GM19395 (cell line): ENCODE measurements at regions not wholly inside any gene's neighbourhood (a gene's known extent, or its start where the extent isn't known, plus 50 kb on each side); places are given as distances from the start of the nearest gene placed in this dataset.

Source experiments
- ATAC-seq: cut with Tn5 transposase; IDR thresholded peaks from one replicate; pipeline ENCODE4 v1.9.1; 2021; ENCODE audit warnings: mild to moderate bottlenecking, moderate library complexity; ENCODE audit not compliant: unreplicated experiment

DNA sequence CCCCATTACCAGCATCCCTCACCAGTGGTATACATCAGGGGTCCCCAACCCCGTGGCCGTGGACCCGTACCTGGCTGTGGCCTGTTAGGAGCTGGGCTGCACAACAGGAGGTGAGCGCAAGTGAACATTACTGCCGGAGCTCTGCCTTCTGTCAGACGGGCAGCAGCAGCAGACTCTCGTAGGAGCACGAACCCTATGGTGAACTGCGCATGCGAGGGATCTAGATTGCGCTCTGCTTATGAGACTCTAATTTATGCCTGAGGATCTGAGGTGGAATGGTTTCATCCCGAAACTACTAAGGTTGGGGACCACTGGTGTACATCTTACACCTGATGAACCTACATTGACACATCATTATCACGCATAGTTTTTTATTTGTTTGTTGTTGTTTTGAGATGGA is 52.8 kb upstream of the DHX15 start:
- ATAC-seq: no peak

DNA sequence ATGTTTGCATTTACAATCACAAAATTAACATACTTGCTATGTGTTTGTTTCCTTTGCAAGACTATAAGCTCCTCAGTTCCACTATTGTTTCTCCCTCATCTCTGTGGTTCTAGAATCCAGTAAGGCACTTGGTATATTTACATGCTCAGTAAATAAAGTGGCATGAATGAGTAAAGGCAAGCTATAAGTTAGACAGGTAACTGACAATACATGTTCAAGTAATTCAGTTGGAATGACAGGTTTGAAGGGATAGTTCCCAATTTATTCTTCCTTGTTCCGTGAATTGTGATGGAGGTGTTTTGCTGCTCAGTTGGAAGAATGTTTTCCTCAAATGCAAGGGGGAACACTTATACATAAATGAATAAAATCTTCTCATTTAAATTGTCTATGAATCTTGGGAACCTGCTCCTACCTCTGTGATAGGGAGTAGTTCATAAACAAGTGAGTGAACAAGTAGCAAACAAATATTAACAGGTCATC is 54.1 kb upstream of the DHX15 start:
- ATAC-seq: no peak

DNA sequence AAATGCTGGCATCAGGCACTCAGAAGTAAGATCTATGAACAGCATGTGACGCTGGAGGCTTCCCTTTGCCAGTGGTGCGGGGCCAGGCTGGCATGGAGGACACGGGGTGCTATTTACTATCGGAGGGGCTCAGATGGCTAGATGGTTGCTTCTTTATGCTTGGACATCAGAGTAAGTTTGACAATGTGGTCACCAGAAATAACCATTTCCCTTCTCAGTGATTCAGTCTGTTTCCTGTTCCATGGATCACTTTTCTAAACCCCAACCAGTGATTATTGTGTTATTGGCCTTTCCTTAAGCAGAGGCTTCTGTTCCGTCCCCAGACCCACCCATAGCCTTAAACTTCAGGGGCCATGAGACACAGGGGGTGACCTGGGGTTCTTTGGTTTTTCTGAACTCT is 55.4 kb upstream of the DHX15 start:
- no peak for ATAC-seq

DNA sequence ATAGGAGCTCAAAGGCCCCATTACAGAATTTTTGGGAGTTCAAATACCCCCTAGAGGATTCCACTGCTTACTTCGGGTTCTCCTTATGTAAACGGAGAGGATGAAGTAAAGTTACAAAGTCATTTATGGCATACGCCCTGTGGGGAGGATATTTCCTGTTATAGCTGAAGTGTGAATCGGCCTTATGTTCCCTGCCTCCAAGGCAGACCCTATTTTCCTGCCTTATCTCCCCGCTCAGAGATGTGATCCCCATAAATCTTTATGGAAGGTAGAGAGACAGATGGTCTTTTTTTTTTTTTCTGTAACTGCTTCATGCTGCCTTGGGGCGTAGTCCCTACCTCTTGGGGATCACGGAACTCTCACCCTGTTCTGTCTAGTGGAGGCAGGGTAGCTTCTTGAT is 56.0 kb upstream of the DHX15 start:
- ATAC-seq: no peak

DNA sequence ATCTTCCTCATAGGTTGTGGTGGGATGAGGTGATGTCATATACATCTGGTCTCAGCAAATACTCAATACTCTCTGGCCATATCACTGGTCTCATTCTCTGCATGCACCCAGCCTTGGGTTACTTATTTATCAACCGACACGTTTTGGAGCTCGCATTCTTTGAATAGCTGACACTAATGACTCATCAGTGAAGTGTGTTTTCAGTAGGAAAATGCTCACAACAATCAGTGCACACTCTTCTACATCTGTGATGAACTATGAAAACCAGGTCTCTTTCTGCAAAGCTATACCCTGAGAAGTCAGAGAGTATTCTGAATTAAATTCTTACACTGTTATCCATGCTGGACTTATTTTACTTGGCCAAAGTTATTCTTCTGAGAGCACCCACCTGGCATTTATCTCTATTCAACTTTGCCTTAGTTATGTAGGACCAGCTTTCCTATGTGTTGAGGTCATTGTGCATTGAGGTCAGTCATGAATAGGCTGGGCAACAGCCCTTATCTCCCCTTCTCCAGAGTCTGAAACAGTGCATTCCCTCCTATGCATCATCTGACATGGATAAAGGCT is 58.7 kb upstream of the DHX15 start:
- no peak for ATAC-seq

DNA sequence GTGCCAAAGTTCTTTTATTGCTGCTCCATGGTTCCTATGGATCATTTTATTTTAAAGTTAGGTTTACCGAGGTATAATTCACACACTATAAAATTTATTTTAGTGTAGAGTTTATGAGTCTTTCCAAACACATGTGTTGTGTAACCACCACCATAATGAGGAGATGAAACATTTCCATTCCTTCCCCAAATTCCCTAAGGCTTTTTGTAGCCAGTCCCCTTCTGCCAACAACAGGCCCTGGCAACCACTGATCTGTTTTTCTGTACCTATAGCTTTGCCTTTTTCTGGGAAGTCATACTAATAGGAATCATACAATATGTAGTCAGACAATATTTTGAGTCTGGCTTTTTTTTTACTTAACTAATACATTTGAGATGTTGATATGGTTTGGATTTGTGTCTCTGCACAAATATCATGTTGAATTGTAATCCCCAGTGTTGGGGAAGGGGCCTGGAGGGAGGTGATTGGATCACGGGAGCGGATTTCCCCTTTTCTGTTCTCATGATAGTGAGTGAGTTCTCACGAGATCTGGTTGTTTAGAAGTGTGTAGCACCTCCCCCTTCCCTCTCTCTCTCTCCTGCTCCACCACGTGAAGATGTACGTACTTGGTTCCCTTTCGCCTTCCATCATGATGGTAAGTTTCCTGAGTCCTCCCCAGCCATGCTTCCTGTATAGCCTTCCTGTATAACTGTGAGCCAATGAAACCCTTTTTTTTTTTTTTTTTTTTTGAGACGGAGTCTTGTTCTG is 59.6 kb upstream of the DHX15 start:
- ATAC-seq: no peak

DNA sequence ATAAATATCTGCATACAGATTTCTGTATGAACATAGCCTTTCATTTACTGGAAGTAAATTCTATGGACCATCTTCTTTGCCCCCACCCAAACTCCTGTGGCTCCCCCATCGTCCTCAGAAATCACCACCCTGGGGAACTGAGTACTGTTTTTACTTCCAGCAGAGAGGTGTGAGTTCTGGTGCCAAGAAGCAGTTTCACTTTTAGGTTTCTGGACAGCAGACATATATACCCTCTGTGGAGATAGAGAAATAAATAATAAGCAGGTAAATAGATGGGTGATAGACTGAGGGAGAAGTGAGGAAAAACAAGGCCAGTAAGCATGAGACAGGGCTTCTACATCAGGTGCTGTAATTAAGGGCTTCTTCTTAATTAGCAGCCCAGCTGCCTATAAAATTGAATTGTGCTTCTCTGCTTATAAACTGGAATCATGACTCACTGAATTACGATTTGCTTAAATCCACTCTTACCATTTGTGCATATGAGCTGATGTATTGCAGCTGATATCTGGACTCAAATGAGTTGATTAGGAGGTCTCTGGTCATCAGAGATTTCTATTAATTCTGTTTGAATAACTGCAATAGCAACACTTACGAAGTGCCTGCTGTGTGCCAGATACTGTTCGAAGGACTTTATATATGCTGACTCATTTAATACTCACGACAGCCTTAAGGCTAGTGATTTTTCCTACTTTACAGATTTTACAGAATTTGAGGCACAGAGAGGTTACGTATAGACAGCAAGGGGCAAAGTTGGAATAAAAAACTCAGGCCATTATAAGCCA is 60.8 kb upstream of the DHX15 start:
- ATAC-seq: no peak

DNA sequence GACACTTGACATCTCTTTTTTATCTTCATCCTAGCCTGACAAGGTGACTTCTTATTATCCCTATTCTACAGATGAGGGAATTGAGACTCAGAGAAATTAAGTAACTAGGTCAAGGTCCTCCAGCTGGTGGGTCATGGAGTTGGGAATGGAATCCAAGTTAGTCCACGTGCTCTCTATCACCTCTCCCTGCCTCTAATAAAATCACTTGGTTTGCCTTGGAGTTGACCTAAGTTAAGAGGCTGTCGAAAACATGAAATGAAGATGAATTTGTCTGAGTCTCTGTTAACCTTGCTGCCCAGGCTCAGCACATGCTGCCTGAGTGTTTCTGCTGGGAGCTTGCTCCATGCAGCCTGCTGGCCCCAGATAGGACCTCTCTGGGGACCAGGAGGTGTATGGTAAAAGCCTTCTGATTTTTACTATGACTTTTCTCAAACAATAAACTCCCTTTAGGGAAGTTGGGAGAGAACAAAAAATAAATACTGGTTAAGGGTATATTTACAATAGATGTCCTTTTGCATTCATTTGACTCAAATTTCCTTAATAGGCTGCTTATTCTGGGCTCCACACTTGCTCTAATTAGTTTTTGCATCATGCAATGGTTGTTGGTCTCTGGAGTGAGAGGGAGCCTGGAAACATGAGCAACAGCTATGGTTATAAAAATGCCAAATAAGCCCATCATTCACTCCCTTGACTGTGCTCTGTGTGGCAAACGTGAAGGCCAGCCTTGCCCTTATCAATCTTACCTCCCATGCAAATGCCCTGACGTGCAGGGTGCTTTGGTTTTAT is 61.6 kb upstream of the DHX15 start:
- no peak for ATAC-seq

DNA sequence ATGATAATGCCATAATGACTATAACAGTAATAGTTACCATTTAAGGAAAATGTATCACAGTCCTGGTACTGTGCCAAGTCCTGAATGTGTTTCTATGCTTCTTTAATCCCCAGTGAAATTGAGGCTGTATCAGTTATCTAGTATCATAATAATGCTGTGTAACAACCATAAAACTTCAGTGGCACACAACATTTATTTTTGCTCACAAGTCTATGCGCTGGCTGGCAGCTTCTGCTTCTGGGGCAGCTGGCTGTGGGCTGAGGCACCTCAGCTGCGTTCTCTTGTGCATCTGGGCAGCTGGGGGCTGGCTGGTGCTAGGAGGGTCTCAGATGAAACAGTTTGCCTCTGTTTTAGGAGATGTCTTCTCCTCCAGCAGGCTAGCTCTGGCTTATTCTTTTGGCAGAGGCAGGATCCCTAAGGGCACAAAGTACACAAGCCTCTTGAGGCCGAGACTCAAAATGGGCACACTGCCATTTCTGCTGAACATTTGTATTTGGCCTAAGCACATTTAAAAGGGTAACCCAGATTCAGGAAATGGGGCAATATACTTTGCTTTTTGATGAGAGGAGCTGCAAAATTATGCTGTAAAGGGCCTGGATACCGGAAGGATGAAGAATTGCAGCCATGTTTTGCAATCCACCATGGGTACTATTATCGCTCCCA is 62.6 kb upstream of the DHX15 start:
- no peak for ATAC-seq

DNA sequence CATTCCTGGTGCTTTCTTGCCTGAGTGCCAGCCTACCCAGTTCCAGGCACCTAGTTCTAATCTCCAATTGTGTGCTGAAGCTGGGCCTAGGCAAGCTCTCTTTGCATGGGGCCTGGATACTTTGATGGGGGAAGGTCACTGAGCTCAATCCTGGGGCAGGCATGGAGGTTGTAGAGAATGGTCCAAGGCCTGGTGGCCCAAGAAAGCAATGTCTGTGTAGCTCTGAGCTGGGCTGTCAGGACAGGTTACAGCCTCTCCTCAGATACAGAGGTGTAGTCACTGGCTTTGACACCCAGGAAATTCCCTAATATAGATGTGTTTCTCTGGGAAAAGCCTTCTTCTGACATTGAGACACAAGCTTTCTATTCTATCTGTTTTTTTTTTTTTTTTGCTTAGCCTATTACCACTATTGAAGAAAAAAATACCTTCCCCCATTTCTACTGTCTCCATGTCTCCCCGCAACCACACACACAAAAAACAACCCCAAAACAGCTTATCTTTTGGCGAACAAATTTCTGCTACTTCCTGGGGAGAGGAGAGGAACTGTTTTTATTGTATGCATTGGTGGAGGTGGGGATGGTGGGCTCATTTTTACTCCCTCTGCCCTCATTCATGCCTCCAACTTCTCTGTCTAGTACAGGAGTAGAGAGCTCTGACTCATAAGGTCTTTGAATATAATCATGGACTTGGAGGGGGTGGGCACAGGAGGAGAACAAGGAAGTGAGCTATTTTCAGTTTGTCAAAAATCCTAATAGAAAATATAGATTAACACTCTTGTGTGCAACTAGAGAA is 66.7 kb upstream of the DHX15 start:
- no peak for ATAC-seq

DNA sequence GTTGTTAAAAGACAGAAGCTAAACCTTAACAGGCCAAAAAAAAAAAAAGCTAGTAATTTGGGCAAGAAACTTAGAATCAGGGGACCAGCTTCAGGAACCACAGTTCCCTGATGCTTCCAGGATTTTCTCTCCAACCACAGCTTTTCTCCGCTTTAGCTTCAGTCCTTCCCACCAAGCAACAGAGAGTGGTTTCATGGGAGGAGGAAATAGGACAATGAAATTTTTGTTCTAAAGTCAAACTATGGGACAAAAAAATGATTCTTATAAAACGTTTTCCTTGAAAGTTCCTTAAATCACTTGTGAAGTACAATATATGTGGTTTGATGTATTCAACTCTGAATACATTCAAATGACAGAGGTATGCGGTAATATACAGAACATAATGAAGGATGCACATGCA is 71.0 kb upstream of the DHX15 start:
- no peak for ATAC-seq

DNA sequence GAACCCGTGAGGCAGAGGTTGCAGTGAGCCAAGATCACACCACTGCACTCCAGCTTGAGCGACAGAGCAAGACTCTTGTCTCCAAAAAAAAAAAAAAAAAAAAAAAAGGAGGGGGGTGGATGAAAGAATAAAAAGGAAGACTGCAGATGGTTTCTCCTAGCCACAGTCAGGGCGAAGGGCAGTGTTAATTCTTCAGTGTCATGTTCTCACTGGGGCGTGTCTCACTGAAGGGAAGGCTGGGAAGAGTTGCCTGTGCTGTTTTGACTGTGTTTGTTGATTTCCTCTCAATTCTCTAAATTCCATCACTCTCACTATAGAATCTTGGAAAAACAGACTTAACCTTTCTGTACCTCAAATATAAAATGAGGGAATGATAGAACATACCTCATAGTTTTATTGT is 71.6 kb upstream of the DHX15 start:
- no peak for ATAC-seq

DNA sequence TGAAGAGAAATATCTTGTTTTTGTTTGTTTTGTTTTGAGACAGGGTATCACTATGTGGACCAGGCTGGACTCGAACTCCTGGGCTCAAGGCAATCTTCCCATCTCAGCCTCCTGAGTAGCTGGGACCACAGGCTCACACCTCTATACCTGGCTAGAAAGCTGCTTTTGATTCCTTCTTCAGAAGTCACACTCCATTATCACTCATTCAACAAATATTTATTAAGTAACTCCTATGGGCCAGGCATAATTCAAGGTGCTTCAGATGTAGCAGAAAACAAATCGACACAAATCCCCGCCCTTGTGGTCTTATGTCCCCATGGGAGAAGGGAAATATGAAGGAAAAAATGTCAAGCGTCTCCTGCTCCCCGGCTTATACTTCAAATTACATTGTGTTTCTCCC is 72.6 kb upstream of the DHX15 start:
- no peak for ATAC-seq

DNA sequence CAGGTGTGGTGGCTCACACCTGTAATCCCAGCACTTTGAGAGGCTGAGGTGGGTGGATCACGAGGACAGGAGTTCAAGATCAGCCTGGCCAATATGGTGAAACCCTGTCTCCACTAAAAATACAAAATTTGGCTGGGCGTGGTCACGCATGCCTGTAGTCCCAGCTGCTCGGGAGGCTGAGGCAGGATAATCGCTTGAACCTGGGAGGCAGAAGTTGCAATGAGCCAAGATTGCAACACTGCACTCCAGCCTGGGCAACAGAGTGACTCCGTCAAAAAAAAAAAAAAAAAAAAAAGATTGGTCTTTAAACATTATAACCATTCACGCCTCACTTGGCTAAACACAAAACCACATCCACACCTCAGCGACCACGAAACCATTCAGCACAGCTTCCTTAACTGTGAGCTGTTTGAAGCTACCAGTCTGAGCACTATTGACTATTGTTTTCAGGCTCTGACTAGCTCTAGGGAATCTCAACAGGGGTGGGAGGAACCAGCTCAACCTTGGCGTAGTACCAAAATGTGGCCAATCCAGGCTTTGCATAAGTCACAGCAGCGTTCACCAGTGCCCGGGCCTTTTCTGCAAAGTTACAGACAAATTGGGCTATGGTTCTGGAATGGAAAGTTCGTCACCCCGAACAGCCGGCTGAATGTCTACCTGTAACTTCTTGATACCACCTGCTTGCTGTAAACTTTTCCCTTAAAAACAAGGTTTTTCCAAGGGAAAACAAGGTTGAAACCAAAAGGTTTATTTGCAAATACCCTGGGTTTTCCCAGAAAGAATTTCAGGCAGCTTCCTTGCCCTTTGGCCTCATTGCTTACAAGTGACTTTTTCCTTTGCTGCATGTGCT is 73.6 kb upstream of the DHX15 start:
- ATAC-seq: peak; percentile 97

DNA sequence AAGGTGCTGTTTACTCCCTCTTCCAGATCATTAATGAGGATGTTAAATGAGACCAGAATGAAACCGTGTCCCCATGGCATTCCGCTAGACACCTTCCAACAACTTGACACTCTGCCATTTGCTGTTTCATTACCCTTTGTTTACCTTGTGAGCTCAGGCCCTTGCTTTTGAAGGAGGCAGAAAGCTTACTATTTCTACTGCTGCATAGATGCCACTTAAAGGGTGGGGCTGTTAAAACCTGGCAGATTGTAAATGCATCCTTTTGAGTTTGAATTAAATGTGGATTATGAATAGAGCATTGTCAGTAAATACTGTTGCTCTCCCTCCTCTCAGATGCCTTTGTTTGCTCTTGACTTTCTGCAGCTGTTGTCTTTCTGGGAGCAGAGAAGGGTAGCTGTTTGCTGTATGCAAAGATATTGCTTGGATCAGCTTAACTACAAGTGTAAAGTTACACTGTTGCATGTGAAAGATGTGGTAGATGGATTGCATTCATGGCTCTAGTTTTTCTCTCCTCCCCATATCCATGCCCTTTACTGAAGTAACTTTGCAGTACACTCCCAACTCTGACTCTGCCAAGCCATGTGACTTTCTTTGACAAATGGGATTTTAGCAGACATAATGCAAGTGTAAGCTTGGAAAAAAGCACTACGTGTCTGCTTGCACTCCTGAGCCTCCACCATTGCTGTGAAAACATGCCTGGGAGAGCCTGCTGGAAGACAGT is 75.0 kb upstream of the DHX15 start:
- no peak for ATAC-seq

DNA sequence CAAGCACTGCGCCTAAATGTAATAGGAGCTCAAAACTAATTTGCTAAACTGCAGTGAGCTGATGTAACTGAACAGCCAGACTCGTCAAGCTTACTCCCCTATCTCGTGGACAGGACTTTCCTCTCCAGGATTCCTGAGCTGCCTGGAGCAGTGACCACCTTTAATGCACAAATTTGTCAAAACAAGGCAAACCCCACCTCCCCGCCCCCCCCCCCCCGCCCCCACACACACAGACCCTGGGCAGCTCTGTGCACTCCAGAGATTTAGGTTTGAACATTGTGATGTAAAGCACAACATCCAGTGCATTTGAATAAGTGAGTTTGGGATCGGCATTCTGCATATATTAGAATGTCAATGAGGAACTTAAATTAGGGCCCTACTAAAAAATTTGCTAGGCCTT is 77.7 kb upstream of the DHX15 start:
- ATAC-seq: no peak

DNA sequence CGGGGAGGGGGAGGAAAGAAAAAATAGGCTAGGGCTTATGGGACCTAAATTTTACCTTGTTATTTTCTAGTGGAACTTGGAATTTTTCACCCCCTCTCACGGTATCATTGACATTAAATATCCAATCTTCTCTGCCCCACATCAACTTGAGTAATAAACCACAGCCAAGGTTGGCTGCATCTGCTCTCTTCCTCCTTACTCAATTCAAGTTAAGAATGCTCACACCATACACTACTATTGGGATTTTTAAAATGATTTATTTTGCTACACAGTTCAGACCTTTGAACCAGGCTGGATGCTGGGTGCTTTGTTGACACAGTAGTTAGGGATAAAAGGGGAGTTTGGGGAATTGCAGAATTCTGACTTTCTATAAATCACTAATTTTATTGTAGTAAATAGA is 78.2 kb upstream of the DHX15 start:
- no peak for ATAC-seq

DNA sequence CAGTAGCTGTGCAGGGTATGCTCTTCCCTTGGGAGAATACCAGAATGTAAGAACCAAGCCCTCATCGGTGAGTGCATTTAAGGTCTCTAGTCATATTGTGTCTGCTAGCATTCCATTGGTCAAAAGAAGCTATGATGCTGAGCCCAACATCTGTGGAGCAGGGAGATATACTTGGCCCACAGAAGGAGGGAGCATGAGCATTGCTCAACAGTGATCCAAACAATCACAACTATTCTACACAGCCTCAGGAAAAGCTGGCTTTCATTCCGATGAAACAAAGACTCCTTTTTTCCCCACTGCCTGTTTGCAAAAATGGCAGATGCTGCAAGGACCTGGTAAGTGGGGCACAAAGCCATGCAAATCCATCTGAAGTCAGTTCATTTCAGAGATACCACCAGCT is 80.6 kb upstream of the DHX15 start:
- ATAC-seq: no peak
